Right lobe of liver (tissue), 6 donors: ENCODE measurements at regions not wholly inside any gene's neighbourhood (a gene's known extent, or its start where the extent isn't known, plus 50 kb on each side); places are given as distances from the start of the nearest gene placed in this dataset.

Experiments used
- ATAC-seq, 4 donors: fragments of 200-7000 bp; cut with Tn5 transposase; one replicate each; pipeline ENCODE4 v1.9.1; 2020; ENCODE audit warnings: mild to moderate bottlenecking in 4 of 4, moderate library complexity in 4 of 4
- DNase-seq, 3 donors: peaks; one replicate each; pipeline ENCODE4 v3.0.0-alpha.2; 2020
- H3K27ac ChIP-seq, 3 donors: fragments of 200-600 bp; one replicate each; pipeline ENCODE4 v1.8.0; 2022
- H3K27me3 ChIP-seq, 2 donors: fragments of 200-600 bp; one replicate each; pipeline ENCODE4 v1.8.0; 2022
- H3K36me3 ChIP-seq, 4 donors: fragments of 200-600 bp; sonication (generic) in 1 of 4; one replicate each; pipeline versions ENCODE4 v1.5.1 to v1.8.0; 2017 to 2022; ENCODE audit warnings: control low read depth in 1 of 4
- H3K4me1 ChIP-seq, 4 donors: fragments of 200-600 bp; sonication (generic) in 1 of 4; one replicate each; pipeline versions ENCODE4 v1.5.1 to v1.8.0; 2017 to 2022; ENCODE audit warnings: control low read depth in 1 of 4
- H3K4me3 ChIP-seq, 3 donors: fragments of 200-600 bp; one replicate each; pipeline ENCODE4 v1.8.0; 2022
- H3K9me3 ChIP-seq, 4 donors: fragments of 200-600 bp; sonication (generic) in 1 of 4; one replicate each; pipeline versions ENCODE4 v1.5.1 to v1.8.0; 2017 to 2022; ENCODE audit warnings: control low read depth in 1 of 4
- POLR2A ChIP-seq: fragments of 450-650 bp; IDR thresholded peaks from one replicate; pipeline ENCODE4 v1.6.1; 2017; ENCODE audit warnings: antibody characterized with exemption, mild to moderate bottlenecking
- WGBS: methylation state at CpG from one replicate; pipeline ENCODE4 v1.1.6; 2018; ENCODE audit warnings: low coverage, low lambda C conversion rate; ENCODE audit not compliant: insufficient coverage; ENCODE audit errors: missing lambda C conversion rate; 5-methylcytosine and 5-hydroxymethylcytosine counted together
- intact Hi-C, 2 donors: fragments of 100-400 bp; cut with DNase I; formaldehyde crosslinking; loops; one replicate each; pipeline versions ENCODE4 v1.11.2 to v1.14.1; 2022
- TF ChIP-seq, protein P1 (sequence below), 4 donors: fragments of 200-600 bp in 3 of 4; fragments of 450-650 bp in 1 of 4; IDR thresholded peaks; one replicate each; pipeline versions ENCODE4 v1.5.1 to v1.8.0; 2016 to 2022; ENCODE audit warnings: antibody characterized with exemption in 4 of 4, mild to moderate bottlenecking in 2 of 4
- donor health status: DM: no; HTN: yes; CAD: no.
- donor health status: DM: no; HTN: no; CAD: no.
- donor health status: DM: no; HTN: no; CAD: no.
- donor health status: DM: no; HTN: yes; CAD: no.
- donor health status: DM: no; HTN: yes; CAD: no.

DNA sequence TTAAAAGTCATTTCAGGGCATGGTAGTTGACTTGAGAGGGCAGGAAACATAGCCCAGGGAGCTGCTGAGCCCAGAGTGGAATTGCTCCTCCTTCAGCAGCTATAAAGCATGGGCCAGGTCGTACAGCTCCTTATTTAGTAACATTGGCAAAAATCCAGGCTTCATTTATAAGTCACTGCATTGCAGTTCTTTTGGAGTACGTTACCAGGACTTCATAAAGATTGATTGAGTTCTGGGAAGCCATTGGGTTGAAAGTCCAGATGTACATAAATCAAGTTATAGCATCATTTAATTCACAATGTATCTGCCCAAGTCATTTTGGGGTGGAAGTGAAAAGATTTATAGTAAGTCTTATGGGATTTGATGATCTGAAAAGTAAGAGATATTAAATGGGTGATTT lies 53.0 kb upstream of the ANKEF1 start:
- no peaks in the 10 kb centered on the region for H3K9me3 ChIP-seq
- no peaks in the 10 kb centered on the region for H3K27me3 ChIP-seq
- ATAC-seq (no peak), DNase-seq (no peak)
- 35% methylated on average over 2 of the region's 2 CpGs for WGBS
- H3K4me1 ChIP-seq = no peaks in the 10 kb centered on the region
- TF ChIP-seq, protein P1, sequence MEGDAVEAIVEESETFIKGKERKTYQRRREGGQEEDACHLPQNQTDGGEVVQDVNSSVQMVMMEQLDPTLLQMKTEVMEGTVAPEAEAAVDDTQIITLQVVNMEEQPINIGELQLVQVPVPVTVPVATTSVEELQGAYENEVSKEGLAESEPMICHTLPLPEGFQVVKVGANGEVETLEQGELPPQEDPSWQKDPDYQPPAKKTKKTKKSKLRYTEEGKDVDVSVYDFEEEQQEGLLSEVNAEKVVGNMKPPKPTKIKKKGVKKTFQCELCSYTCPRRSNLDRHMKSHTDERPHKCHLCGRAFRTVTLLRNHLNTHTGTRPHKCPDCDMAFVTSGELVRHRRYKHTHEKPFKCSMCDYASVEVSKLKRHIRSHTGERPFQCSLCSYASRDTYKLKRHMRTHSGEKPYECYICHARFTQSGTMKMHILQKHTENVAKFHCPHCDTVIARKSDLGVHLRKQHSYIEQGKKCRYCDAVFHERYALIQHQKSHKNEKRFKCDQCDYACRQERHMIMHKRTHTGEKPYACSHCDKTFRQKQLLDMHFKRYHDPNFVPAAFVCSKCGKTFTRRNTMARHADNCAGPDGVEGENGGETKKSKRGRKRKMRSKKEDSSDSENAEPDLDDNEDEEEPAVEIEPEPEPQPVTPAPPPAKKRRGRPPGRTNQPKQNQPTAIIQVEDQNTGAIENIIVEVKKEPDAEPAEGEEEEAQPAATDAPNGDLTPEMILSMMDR (IDR thresholded peaks at IDR 0.05) = no peak
- no peak for TF ChIP-seq POLR2A
- H3K27ac ChIP-seq = no peak overlapping the region
- no peaks in the 10 kb centered on the region for H3K36me3 ChIP-seq
- H3K4me3 ChIP-seq = no peak overlapping the region
- intact Hi-C loops = loop anchor here in 1 of 2 donors (10.0 kb wide), 1 partner anchor 103 kb away; no protein-coding TSS in a partner anchor

DNA sequence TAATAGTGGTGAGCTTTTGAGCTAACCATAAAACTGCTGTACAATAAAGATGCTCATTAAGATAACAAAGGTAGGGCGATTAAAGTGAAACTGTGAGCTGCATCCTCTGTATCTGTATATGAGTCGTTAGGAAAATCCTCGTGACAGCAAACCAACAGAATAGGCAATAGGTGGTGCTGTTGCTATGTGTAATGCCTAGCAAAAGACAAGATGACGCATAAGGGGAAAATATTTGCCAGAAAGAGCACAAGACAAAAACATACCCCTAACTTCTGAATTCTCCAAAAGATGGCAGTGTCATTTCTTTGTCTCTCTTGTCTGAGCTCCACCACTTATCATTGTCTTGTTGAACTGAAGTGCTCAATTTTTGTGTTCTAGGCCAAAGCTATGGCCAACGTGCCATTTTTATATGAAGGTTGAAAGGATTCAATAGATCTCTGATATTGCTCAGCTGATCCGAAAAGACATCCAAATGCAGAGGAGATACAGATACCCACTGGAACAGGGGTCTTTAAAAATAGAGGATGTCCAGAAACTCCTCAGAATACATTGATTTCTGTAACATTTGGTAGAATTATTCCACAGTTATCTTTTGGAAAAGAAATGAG lies 56.3 kb upstream of the ANKEF1 start:
- intact Hi-C loops = no loop called here
- no peaks in the 10 kb centered on the region for H3K9me3 ChIP-seq
- no peak overlapping the region for H3K27ac ChIP-seq
- no peaks in the 10 kb centered on the region for H3K27me3 ChIP-seq
- DNase-seq (peak in 1 of 3 donors; percentile 48), ATAC-seq (peak; percentile 95 to 100 (median 98))
- 23% methylated on average over 6 of the region's 6 CpGs for WGBS
- TF ChIP-seq, protein P1 (IDR thresholded peaks at IDR 0.05) = peak; percentile 79 to 87 (median 84)
- no peak for TF ChIP-seq POLR2A
- H3K36me3 ChIP-seq = no peaks in the 10 kb centered on the region
- H3K4me3 ChIP-seq = no peak overlapping the region
- no peaks in the 10 kb centered on the region for H3K4me1 ChIP-seq

DNA sequence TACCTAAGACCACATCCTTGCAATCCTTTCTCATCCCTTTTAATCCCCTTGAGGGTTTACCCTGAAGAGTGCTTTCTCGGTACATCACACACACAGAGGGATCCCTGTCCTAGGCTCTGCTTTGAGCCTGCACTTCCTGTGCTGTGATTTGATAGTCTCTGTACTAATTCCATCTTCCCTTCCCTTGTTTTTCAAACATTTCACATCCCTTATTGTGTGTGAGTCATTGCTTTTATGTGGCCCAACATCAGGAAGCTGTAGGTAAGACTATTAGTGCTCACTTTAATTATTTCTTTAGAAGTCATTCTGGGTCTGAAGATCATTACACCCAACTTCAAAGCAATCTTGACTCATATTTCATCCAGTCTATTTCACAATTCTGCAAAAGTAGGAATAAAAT lies 57.2 kb upstream of the ANKEF1 start:
- ATAC-seq (no peak), DNase-seq (no peak)
- TF ChIP-seq, protein P1 (IDR thresholded peaks at IDR 0.05) = no peak
- no peak for TF ChIP-seq POLR2A
- H3K27ac ChIP-seq = no peak overlapping the region
- intact Hi-C loops = no loop called here
- 20% methylated on average over 1 of the region's 1 CpG for WGBS
- H3K4me1 ChIP-seq = no peaks in the 10 kb centered on the region
- no peak overlapping the region for H3K4me3 ChIP-seq
- H3K9me3 ChIP-seq = no peaks in the 10 kb centered on the region
- H3K36me3 ChIP-seq = no peaks in the 10 kb centered on the region
- H3K27me3 ChIP-seq = no peaks in the 10 kb centered on the region

DNA sequence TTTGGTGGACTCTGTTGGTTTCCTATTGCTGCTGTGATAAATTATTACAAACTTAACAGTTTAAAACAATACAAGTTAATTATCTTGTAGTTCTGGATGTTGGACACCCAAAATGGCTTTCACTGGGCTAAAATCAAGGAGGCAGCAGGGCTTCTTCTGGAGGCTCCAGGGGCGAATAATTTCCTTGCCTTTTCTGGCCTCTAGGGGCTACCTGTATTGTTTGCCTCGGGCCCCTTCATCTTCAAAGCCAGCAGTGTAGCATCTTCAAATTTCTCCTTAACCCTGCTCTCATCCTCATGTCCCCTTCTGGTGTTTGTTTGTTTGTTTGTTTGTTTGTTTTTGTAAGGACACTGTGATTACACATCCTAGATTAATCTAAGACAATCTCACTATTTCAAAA lies 60.5 kb upstream of the ANKEF1 start:
- Histone ChIP-seq H3K9me3 (no peaks in the 10 kb centered on the region), H3K4me1 (no peaks in the 10 kb centered on the region), H3K4me3 (no peak overlapping the region), H3K27me3 (no peaks in the 10 kb centered on the region), H3K36me3 (no peaks in the 10 kb centered on the region), H3K27ac (no peak overlapping the region)
- ATAC-seq (no peak), DNase-seq (no peak)
- no peak for TF ChIP-seq POLR2A
- TF ChIP-seq, protein P1 (IDR thresholded peaks at IDR 0.05) = no peak
- WGBS = 73% methylated on average over 2 of the region's 2 CpGs
- intact Hi-C loops = no loop called here
